Adrenal gland (tissue), 5 donors: ENCODE measurements at regions not wholly inside any gene's neighbourhood (a gene's known extent, or its start where the extent isn't known, plus 50 kb on each side); places are given as distances from the start of the nearest gene placed in this dataset.

Source experiments
- POLR2A ChIP-seq, 2 donors: fragments of 450-650 bp; IDR thresholded peaks; one replicate each; pipeline ENCODE4 v1.6.1; 2017; ENCODE audit warnings: antibody characterized with exemption in 2 of 2, mild to moderate bottlenecking in 2 of 2, moderate library complexity in 1 of 2
- TF ChIP-seq, protein P1 (sequence below), 6 experiments: fragments of 450-650 bp in 4 of 6; fragments of 200-600 bp in 2 of 6; sonication (generic) in 1 of 6; IDR thresholded peaks; 1 replicate in 5 of 6; 2 replicates in 1 of 6; pipeline versions ENCODE4 v1.5.1 to v1.8.0; 2016 to 2021; ENCODE audit warnings: antibody characterized with exemption in 6 of 6, mild to moderate bottlenecking in 2 of 6, moderate library complexity in 1 of 6
- donor health status: DM: no; HTN: no; CAD: no.

DNA sequence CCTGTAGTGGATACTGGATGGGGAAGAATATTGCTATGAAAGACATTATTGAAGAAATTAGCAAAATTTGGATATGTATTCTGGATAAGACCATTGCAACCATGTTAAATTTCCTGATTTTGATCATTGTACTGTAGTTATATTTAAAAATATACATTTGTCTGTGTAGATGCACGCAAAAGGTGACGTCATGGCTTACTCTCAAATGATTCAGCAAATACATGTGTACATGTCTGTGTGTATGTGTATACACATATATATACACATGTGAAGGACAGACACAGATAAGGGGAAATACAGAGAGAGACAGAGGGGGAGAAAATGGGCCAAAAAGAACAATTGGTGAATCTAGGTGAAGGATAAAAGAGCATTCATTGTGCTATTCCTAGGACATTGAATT lies 82.3 kb upstream of the PLCB4 start:
- TF ChIP-seq, protein P1, sequence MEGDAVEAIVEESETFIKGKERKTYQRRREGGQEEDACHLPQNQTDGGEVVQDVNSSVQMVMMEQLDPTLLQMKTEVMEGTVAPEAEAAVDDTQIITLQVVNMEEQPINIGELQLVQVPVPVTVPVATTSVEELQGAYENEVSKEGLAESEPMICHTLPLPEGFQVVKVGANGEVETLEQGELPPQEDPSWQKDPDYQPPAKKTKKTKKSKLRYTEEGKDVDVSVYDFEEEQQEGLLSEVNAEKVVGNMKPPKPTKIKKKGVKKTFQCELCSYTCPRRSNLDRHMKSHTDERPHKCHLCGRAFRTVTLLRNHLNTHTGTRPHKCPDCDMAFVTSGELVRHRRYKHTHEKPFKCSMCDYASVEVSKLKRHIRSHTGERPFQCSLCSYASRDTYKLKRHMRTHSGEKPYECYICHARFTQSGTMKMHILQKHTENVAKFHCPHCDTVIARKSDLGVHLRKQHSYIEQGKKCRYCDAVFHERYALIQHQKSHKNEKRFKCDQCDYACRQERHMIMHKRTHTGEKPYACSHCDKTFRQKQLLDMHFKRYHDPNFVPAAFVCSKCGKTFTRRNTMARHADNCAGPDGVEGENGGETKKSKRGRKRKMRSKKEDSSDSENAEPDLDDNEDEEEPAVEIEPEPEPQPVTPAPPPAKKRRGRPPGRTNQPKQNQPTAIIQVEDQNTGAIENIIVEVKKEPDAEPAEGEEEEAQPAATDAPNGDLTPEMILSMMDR (IDR thresholded peaks at IDR 0.05), result no peak
- no peak for TF ChIP-seq POLR2A (IDR thresholded peaks at IDR 0.05)
